Stimulated activated naive CD8-positive, alpha-beta T cell treated with anti-CD3 and anti-CD28 coated beads, Interleukin-15, amount 100 ng/mL, for 72 hours (primary cell): ENCODE measurements at regions not wholly inside any gene's neighbourhood (a gene's known extent, or its start where the extent isn't known, plus 50 kb on each side); places are given as distances from the start of the nearest gene placed in this dataset.
"Not testable (repeated sequence)": the region's sequence is repeated elsewhere in the genome, so short reads cannot be mapped to it uniquely, and the experiment has no call there.

Experiments
- ATAC-seq: fragments of 150-1000 bp; cut with Tn5 transposase; 2 replicates; pipeline ENCODE4 v1.10.0; 2021; ENCODE audit warnings: mild to moderate bottlenecking, moderate library complexity
- DNase-seq, 2 donors: peaks; one replicate each; pipeline ENCODE4 v3.0.0; 2021 to 2022
- H3K27ac Mint-ChIP-seq, 2 donors: one replicate each; pipeline ENCODE4 v1.8.0; 2022; ENCODE audit warnings: mild to moderate bottlenecking in 2 of 2, mixed read lengths in 2 of 2, moderate library complexity in 2 of 2
- H3K27me3 Mint-ChIP-seq: one replicate; pipeline ENCODE4 v1.8.0; 2022; ENCODE audit warnings: mixed read lengths
- H3K4me1 Mint-ChIP-seq: one replicate; pipeline ENCODE4 v1.8.0; 2022; ENCODE audit warnings: mild to moderate bottlenecking, mixed read lengths
- H3K4me3 Mint-ChIP-seq, 2 donors: one replicate each; pipeline ENCODE4 v1.8.0; 2022; ENCODE audit warnings: mild to moderate bottlenecking in 2 of 2, mixed read lengths in 2 of 2, moderate library complexity in 1 of 2
- H3K9me3 Mint-ChIP-seq, 2 donors: one replicate each; pipeline ENCODE4 v1.8.0; 2022; ENCODE audit warnings: mixed read lengths in 2 of 2

- ATAC-seq = no peak
- H3K4me3 Mint-ChIP-seq = no peak overlapping the region
- DNase-seq = no peak
- H3K27ac Mint-ChIP-seq = no peak overlapping the region
- peaks cover 6 to 14% of the 10 kb centered on the region in 2 donors for H3K9me3 Mint-ChIP-seq
- peaks cover 8% of the 10 kb centered on the region for H3K27me3 Mint-ChIP-seq
- H3K4me1 Mint-ChIP-seq = no peaks in the 10 kb centered on the region
Observed at GRCh38 chr9:90188656-90189055, 454.0 kb downstream of the DIRAS2 start.

- peaks cover 8% of the 10 kb centered on the region for H3K27me3 Mint-ChIP-seq
- ATAC-seq (no peak), DNase-seq (no peak)
- H3K4me3 Mint-ChIP-seq = no peak overlapping the region
- H3K27ac Mint-ChIP-seq = no peak overlapping the region
- H3K9me3 Mint-ChIP-seq = peaks cover 6 to 15% of the 10 kb centered on the region in 2 donors
- no peaks in the 10 kb centered on the region for H3K4me1 Mint-ChIP-seq
Observed at GRCh38 chr9:90189306-90189705, 453.3 kb downstream of the DIRAS2 start.

- H3K4me3 Mint-ChIP-seq, H3K27ac Mint-ChIP-seq, H3K4me1 Mint-ChIP-seq, H3K27me3 Mint-ChIP-seq, ATAC-seq: not testable (repeated sequence)
- DNase-seq = peak; percentile 2 to 22
- H3K9me3 Mint-ChIP-seq = peaks cover 6 to 25% of the 10 kb centered on the region in 2 donors
Observed at GRCh38 chr9:90192465-90192864, 450.2 kb downstream of the DIRAS2 start.

- H3K4me1 Mint-ChIP-seq = no peaks in the 10 kb centered on the region
- H3K4me3 Mint-ChIP-seq = no peak overlapping the region
- H3K27me3 Mint-ChIP-seq = peaks cover 6% of the 10 kb centered on the region
- DNase-seq (no peak), ATAC-seq (no peak)
- no peak overlapping the region for H3K27ac Mint-ChIP-seq
- H3K9me3 Mint-ChIP-seq = peaks cover 5 to 21% of the 10 kb centered on the region in 2 donors
Observed at GRCh38 chr9:90198956-90199355, 443.7 kb downstream of the DIRAS2 start.

GRCh38 chr9:90201766-90202165, 440.9 kb downstream of the DIRAS2 start:
- Mint-ChIP-seq H3K9me3 (peaks cover 5 to 10% of the 10 kb centered on the region in 2 donors), H3K27me3 (peaks cover 11% of the 10 kb centered on the region), H3K4me3 (no peak overlapping the region), H3K27ac (no peak overlapping the region), H3K4me1 (no peaks in the 10 kb centered on the region)
- ATAC-seq (no peak), DNase-seq (no peak)

- H3K27me3 Mint-ChIP-seq = peaks cover 11% of the 10 kb centered on the region
- ATAC-seq = no peak
- H3K27ac Mint-ChIP-seq = no peak overlapping the region
- H3K4me3 Mint-ChIP-seq = no peak overlapping the region
- DNase-seq = no peak
- no peaks in the 10 kb centered on the region for H3K4me1 Mint-ChIP-seq
- H3K9me3 Mint-ChIP-seq = no peaks in the 10 kb centered on the region
Observed at GRCh38 chr9:90204128-90204831, 438.3 kb downstream of the DIRAS2 start.

- H3K9me3 Mint-ChIP-seq, H3K4me1 Mint-ChIP-seq, ATAC-seq, DNase-seq, H3K4me3 Mint-ChIP-seq, H3K27ac Mint-ChIP-seq: not testable (repeated sequence)
- peaks cover 16% of the 10 kb centered on the region for H3K27me3 Mint-ChIP-seq
Observed at GRCh38 chr9:90213045-90213444, 429.6 kb downstream of the DIRAS2 start.

- H3K27ac Mint-ChIP-seq = no peak overlapping the region
- H3K27me3 Mint-ChIP-seq = peaks cover 17% of the 10 kb centered on the region
- H3K4me3 Mint-ChIP-seq = no peak overlapping the region
- no peaks in the 10 kb centered on the region for H3K9me3 Mint-ChIP-seq
- ATAC-seq (peak; percentile 74), DNase-seq (peak; percentile 27 to 44)
- H3K4me1 Mint-ChIP-seq = peaks cover 9% of the 10 kb centered on the region
Observed at GRCh38 chr9:90219548-90220118, 423.0 kb downstream of the DIRAS2 start.

- ATAC-seq = peak; percentile 9
- not testable (repeated sequence) for H3K4me1 Mint-ChIP-seq, H3K4me3 Mint-ChIP-seq, H3K9me3 Mint-ChIP-seq, H3K27ac Mint-ChIP-seq, H3K27me3 Mint-ChIP-seq, DNase-seq
Observed at GRCh38 chr9:90221899-90222298, 420.7 kb downstream of the DIRAS2 start.

GRCh38 chr9:90226839-90227338, 415.7 kb downstream of the DIRAS2 start:
- not testable (repeated sequence) for H3K27me3 Mint-ChIP-seq, H3K27ac Mint-ChIP-seq, H3K9me3 Mint-ChIP-seq, ATAC-seq, H3K4me3 Mint-ChIP-seq, H3K4me1 Mint-ChIP-seq
- DNase-seq = peak; percentile 66 to 80

- H3K4me3 Mint-ChIP-seq, DNase-seq, ATAC-seq, H3K4me1 Mint-ChIP-seq, H3K27ac Mint-ChIP-seq, H3K9me3 Mint-ChIP-seq, H3K27me3 Mint-ChIP-seq: not testable (repeated sequence)
Observed at GRCh38 chr9:90233081-90233480, 409.5 kb downstream of the DIRAS2 start.

- H3K27ac Mint-ChIP-seq = no peak overlapping the region
- H3K4me3 Mint-ChIP-seq = no peak overlapping the region
- DNase-seq (no peak), ATAC-seq (no peak)
- no peaks in the 10 kb centered on the region for H3K4me1 Mint-ChIP-seq
- peaks cover 11% of the 10 kb centered on the region for H3K27me3 Mint-ChIP-seq
- H3K9me3 Mint-ChIP-seq = no peaks in the 10 kb centered on the region
Observed at GRCh38 chr9:90240541-90240940, 402.1 kb downstream of the DIRAS2 start.

- ATAC-seq = no peak
- H3K4me3 Mint-ChIP-seq = no peak overlapping the region
- H3K27ac Mint-ChIP-seq = no peak overlapping the region
- no peaks in the 10 kb centered on the region for H3K4me1 Mint-ChIP-seq
- no peaks in the 10 kb centered on the region for H3K9me3 Mint-ChIP-seq
- H3K27me3 Mint-ChIP-seq = peaks cover 11% of the 10 kb centered on the region
- DNase-seq = no peak
Observed at GRCh38 chr9:90245661-90246060, 397.0 kb downstream of the DIRAS2 start.

GRCh38 chr9:90249094-90249493, 393.5 kb downstream of the DIRAS2 start:
- DNase-seq (no peak), ATAC-seq (no peak)
- no peaks in the 10 kb centered on the region for H3K4me1 Mint-ChIP-seq
- no peak overlapping the region for H3K27ac Mint-ChIP-seq
- H3K4me3 Mint-ChIP-seq = no peak overlapping the region
- H3K27me3 Mint-ChIP-seq = peaks cover 3% of the 10 kb centered on the region
- H3K9me3 Mint-ChIP-seq = no peaks in the 10 kb centered on the region

- no peaks in the 10 kb centered on the region for H3K9me3 Mint-ChIP-seq
- no peak overlapping the region for H3K4me3 Mint-ChIP-seq
- ATAC-seq (no peak), DNase-seq (no peak)
- no peaks in the 10 kb centered on the region for H3K4me1 Mint-ChIP-seq
- no peaks in the 10 kb centered on the region for H3K27me3 Mint-ChIP-seq
- no peak overlapping the region for H3K27ac Mint-ChIP-seq
Observed at GRCh38 chr9:90251316-90251715, 391.3 kb downstream of the DIRAS2 start.

- no peak overlapping the region for H3K4me3 Mint-ChIP-seq
- no peaks in the 10 kb centered on the region for H3K4me1 Mint-ChIP-seq
- H3K27ac Mint-ChIP-seq = no peak overlapping the region
- ATAC-seq = no peak
- no peaks in the 10 kb centered on the region for H3K9me3 Mint-ChIP-seq
- H3K27me3 Mint-ChIP-seq = no peaks in the 10 kb centered on the region
- DNase-seq = no peak
Observed at GRCh38 chr9:90256345-90256744, 386.3 kb downstream of the DIRAS2 start.
